ENCODE measurements at regions not wholly inside any gene's neighbourhood (a gene's known extent, or its start where the extent isn't known, plus 50 kb on each side); places are given as distances from the start of the nearest gene placed in this dataset.

DNA sequence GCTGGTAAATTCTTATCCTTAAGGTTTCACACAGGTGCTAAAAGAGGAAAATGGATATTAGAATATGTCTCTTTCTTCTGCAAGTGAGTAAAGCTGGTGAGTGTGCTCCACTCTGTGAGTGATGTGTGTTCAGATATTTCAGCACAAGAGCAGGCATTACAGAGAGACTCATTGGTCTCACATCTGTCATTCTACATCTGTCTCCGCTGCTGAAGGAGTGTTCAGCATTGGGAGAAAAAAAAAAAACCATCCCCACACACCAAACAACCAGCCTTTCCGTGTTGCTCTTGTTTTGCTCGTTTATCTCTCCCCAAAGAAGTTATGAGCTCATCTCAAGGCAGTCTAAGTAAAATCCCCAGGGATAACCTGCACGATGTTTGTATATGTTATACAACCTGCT, 283.9 kb upstream of the SPHKAP start:
- no peak overlapping the region for H3K27ac ChIP-seq (ENCODE audit: low read depth in 1 of 2, low read length in 2 of 2)
- H3K4me1 ChIP-seq (ENCODE audit: control insufficient read depth in 4 of 4, insufficient read depth in 4 of 4, low read length in 3 of 4) = no peaks in the 10 kb centered on the region
- H3K4me3 ChIP-seq (ENCODE audit: low read depth in 1 of 3, low read length in 3 of 3) = no peak overlapping the region
- no peak for TF ChIP-seq JUND (IDR thresholded peaks at IDR 0.05)
- no peak for TF ChIP-seq TAF1 (conservative IDR thresholded peaks at IDR 0.05)
- TF ChIP-seq, protein P1, sequence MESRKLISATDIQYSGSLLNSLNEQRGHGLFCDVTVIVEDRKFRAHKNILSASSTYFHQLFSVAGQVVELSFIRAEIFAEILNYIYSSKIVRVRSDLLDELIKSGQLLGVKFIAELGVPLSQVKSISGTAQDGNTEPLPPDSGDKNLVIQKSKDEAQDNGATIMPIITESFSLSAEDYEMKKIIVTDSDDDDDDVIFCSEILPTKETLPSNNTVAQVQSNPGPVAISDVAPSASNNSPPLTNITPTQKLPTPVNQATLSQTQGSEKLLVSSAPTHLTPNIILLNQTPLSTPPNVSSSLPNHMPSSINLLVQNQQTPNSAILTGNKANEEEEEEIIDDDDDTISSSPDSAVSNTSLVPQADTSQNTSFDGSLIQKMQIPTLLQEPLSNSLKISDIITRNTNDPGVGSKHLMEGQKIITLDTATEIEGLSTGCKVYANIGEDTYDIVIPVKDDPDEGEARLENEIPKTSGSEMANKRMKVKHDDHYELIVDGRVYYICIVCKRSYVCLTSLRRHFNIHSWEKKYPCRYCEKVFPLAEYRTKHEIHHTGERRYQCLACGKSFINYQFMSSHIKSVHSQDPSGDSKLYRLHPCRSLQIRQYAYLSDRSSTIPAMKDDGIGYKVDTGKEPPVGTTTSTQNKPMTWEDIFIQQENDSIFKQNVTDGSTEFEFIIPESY (IDR thresholded peaks at IDR 0.05) = no peak
- TF ChIP-seq NR2F2 (IDR thresholded peaks at IDR 0.05) = no peak
- TF ChIP-seq, protein P2, sequence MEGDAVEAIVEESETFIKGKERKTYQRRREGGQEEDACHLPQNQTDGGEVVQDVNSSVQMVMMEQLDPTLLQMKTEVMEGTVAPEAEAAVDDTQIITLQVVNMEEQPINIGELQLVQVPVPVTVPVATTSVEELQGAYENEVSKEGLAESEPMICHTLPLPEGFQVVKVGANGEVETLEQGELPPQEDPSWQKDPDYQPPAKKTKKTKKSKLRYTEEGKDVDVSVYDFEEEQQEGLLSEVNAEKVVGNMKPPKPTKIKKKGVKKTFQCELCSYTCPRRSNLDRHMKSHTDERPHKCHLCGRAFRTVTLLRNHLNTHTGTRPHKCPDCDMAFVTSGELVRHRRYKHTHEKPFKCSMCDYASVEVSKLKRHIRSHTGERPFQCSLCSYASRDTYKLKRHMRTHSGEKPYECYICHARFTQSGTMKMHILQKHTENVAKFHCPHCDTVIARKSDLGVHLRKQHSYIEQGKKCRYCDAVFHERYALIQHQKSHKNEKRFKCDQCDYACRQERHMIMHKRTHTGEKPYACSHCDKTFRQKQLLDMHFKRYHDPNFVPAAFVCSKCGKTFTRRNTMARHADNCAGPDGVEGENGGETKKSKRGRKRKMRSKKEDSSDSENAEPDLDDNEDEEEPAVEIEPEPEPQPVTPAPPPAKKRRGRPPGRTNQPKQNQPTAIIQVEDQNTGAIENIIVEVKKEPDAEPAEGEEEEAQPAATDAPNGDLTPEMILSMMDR (IDR thresholded peaks at IDR 0.05; ENCODE audit: low read depth, low read length, missing input control) = no peak
- TF ChIP-seq SP1 (IDR thresholded peaks at IDR 0.05) = no peak
- TF ChIP-seq YY1 (IDR thresholded peaks at IDR 0.05) = no peak
- TF ChIP-seq HNF4G (IDR thresholded peaks at IDR 0.05) = no peak
- no peak for TF ChIP-seq FOXA1 (IDR thresholded peaks at IDR 0.05)
- TF ChIP-seq, protein P3, sequence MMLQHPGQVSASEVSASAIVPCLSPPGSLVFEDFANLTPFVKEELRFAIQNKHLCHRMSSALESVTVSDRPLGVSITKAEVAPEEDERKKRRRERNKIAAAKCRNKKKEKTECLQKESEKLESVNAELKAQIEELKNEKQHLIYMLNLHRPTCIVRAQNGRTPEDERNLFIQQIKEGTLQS (IDR thresholded peaks at IDR 0.05) = no peak
- TF ChIP-seq, protein P4, sequence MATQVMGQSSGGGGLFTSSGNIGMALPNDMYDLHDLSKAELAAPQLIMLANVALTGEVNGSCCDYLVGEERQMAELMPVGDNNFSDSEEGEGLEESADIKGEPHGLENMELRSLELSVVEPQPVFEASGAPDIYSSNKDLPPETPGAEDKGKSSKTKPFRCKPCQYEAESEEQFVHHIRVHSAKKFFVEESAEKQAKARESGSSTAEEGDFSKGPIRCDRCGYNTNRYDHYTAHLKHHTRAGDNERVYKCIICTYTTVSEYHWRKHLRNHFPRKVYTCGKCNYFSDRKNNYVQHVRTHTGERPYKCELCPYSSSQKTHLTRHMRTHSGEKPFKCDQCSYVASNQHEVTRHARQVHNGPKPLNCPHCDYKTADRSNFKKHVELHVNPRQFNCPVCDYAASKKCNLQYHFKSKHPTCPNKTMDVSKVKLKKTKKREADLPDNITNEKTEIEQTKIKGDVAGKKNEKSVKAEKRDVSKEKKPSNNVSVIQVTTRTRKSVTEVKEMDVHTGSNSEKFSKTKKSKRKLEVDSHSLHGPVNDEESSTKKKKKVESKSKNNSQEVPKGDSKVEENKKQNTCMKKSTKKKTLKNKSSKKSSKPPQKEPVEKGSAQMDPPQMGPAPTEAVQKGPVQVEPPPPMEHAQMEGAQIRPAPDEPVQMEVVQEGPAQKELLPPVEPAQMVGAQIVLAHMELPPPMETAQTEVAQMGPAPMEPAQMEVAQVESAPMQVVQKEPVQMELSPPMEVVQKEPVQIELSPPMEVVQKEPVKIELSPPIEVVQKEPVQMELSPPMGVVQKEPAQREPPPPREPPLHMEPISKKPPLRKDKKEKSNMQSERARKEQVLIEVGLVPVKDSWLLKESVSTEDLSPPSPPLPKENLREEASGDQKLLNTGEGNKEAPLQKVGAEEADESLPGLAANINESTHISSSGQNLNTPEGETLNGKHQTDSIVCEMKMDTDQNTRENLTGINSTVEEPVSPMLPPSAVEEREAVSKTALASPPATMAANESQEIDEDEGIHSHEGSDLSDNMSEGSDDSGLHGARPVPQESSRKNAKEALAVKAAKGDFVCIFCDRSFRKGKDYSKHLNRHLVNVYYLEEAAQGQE (IDR thresholded peaks at IDR 0.05) = no peak
- no peaks in the 10 kb centered on the region for H3K36me3 ChIP-seq (ENCODE audit: control insufficient read depth in 4 of 4, insufficient read depth in 3 of 4, low read depth in 1 of 4, low read length in 3 of 4)
- no peak overlapping the region for H3K9ac ChIP-seq (ENCODE audit: low read depth in 1 of 2, low read length in 2 of 2)
- DNase-seq (ENCODE audit: low spot score) = no peak
- H3K27me3 ChIP-seq (ENCODE audit: control insufficient read depth in 4 of 4, insufficient read depth in 4 of 4, low read length in 3 of 4) = no peaks in the 10 kb centered on the region
- H3K9me3 ChIP-seq (ENCODE audit: control insufficient read depth in 4 of 4, low read length in 3 of 4) = peaks cover 0 to 4% (median 1%) of the 10 kb centered on the region in 4 donors
- WGBS = 52% methylated on average over 4 of the region's 4 CpGs

DNA sequence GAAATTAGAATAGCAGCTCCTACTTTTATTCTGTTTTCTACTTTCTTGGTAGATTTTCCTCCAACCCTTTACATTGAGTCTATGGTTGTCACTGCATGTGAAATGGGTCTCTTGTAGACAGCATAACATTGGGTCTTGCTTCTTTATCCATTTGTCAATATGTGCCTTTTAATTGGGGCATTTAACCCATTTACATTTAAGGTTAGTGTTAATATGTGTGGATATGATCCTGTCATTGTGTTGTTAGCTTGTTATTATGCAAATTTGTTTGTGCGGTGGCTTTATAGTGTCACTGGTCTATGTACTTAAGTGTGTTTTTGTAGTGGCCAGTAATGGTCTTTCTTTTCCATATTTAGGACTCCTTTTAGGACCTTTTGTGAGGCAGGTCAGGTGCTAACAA, 276.9 kb upstream of the SPHKAP start:
- TF ChIP-seq TAF1 (conservative IDR thresholded peaks at IDR 0.05) = no peak
- DNase-seq (ENCODE audit: low spot score) = no peak
- WGBS = 99% methylated on average over 1 of the region's 1 CpG
- no peak overlapping the region for H3K9ac ChIP-seq (ENCODE audit: low read depth in 1 of 2, low read length in 2 of 2)
- no peaks in the 10 kb centered on the region for H3K4me1 ChIP-seq (ENCODE audit: control insufficient read depth in 4 of 4, insufficient read depth in 4 of 4, low read length in 3 of 4)
- H3K27ac ChIP-seq (ENCODE audit: low read depth in 1 of 2, low read length in 2 of 2) = no peak overlapping the region
- peaks cover 1 to 26% (median 14%) of the 10 kb centered on the region in 4 donors for H3K9me3 ChIP-seq (ENCODE audit: control insufficient read depth in 4 of 4, low read length in 3 of 4)
- no peaks in the 10 kb centered on the region for H3K27me3 ChIP-seq (ENCODE audit: control insufficient read depth in 4 of 4, insufficient read depth in 4 of 4, low read length in 3 of 4)
- H3K4me3 ChIP-seq (ENCODE audit: low read depth in 1 of 3, low read length in 3 of 3) = no peak overlapping the region
- H3K36me3 ChIP-seq (ENCODE audit: control insufficient read depth in 4 of 4, insufficient read depth in 3 of 4, low read depth in 1 of 4, low read length in 3 of 4) = no peaks in the 10 kb centered on the region

All from liver (tissue), 8 donors.